22Rv1 (cell line): ENCODE measurements at regions not wholly inside any gene's neighbourhood (a gene's known extent, or its start where the extent isn't known, plus 50 kb on each side); places are given as distances from the start of the nearest gene placed in this dataset.

Experiments
- ZFX ChIP-seq: fragments of 450-650 bp; IDR thresholded peaks from 2 replicates; pipeline ENCODE4 v1.6.1; 2017; ENCODE audit warnings: antibody characterized with exemption, borderline replicate concordance
- TF ChIP-seq, protein P1 (sequence below): fragments of 450-650 bp; IDR thresholded peaks from 2 replicates; pipeline ENCODE4 v1.5.1; 2017; ENCODE audit warnings: mild to moderate bottlenecking

DNA sequence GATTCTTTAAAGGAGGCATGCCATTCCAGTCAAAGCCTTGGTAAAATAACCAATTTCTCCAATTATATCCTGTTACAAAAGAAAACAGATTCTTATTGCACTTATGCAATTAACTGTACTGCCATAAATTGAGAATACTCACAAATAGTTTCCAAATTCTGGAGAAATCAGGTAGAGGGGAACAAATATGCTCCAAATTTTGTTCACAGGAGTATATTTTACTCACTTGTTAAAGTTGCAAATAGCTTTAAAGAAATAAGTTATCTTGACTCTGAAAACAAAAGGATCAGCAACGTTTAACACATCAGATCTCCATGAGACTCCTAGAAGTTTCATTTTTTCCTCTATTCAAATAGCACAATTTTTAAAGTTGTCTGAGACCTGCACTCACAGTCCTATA, 712.1 kb upstream of the ARRDC4 start:
- TF ChIP-seq, protein P1, sequence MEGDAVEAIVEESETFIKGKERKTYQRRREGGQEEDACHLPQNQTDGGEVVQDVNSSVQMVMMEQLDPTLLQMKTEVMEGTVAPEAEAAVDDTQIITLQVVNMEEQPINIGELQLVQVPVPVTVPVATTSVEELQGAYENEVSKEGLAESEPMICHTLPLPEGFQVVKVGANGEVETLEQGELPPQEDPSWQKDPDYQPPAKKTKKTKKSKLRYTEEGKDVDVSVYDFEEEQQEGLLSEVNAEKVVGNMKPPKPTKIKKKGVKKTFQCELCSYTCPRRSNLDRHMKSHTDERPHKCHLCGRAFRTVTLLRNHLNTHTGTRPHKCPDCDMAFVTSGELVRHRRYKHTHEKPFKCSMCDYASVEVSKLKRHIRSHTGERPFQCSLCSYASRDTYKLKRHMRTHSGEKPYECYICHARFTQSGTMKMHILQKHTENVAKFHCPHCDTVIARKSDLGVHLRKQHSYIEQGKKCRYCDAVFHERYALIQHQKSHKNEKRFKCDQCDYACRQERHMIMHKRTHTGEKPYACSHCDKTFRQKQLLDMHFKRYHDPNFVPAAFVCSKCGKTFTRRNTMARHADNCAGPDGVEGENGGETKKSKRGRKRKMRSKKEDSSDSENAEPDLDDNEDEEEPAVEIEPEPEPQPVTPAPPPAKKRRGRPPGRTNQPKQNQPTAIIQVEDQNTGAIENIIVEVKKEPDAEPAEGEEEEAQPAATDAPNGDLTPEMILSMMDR: no peak
- no peak for TF ChIP-seq ZFX
